ENCODE measurements at regions not wholly inside any gene's neighbourhood (a gene's known extent, or its start where the extent isn't known, plus 50 kb on each side); places are given as distances from the start of the nearest gene placed in this dataset.

DNA sequence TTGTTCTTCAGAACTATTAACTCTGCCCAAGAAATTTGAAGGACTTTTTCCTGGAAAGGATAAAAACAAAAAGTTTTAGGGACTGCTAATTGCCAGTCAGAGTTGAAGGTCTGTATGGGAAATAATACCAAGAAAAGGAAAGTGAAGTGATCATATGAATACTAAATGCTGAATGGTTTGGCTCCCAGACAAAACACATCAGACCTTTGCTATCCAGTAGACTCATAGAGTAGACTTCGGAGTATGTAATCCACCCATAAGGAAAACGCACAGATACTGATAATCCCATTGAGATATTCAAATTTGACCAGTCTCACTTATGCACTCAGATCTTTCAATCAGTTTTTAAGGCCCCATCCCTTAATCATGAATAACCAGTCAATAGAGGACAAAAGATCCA is 319.0 kb upstream of the PTGER4 start:
- no peak overlapping the region for H3K4me3 ChIP-seq (ENCODE audit: low read depth in 1 of 3, low read length in 3 of 3)
- peak in 1 of 2 donors; percentile 11 for DNase-seq
- peaks cover 0 to 4% of the 10 kb centered on the region in 2 donors for H3K9me3 ChIP-seq (ENCODE audit: control insufficient read depth in 2 of 2, insufficient read depth in 1 of 2, low read depth in 1 of 2, low read length in 1 of 2)
- H3K4me1 ChIP-seq (ENCODE audit: control insufficient read depth in 3 of 3, insufficient read depth in 2 of 3, low read depth in 1 of 3, low read length in 2 of 3): no peaks in the 10 kb centered on the region
- WGBS, 3 donors: 17 to 71% (median 40%) methylated on average over 2 of the region's 2 CpGs
- H3K36me3 ChIP-seq (ENCODE audit: control insufficient read depth in 3 of 3, insufficient read depth in 2 of 3, low read depth in 1 of 3, low read length in 3 of 3): no peaks in the 10 kb centered on the region
- no peaks in the 10 kb centered on the region for H3K27me3 ChIP-seq (ENCODE audit: control insufficient read depth in 3 of 3, insufficient read depth in 3 of 3, low read length in 3 of 3)
- FAIRE-seq: no peak
- H3K27ac ChIP-seq (ENCODE audit: low read depth in 1 of 3, low read length in 2 of 3): no peak overlapping the region

DNA sequence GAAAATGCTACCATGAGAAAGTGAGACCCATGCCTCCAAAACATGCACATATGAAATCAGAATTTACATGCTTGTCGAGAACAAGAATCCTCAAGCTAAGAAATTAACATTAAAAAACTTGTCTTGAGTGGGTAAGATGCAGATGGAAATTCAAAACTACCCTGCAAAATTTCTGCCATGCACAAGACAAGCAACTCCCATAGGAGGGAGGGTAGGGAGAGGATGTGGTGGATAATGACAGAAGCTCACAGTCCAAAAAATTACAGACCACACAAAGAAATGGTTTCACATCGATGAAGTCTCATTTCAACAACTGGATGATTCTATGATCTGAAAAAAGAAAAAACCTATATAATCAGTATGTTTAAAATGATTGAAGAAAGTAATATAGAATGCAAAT is 319.9 kb upstream of the PTGER4 start:
- Histone ChIP-seq H3K9me3 (ENCODE audit: control insufficient read depth in 2 of 2, insufficient read depth in 1 of 2, low read depth in 1 of 2, low read length in 1 of 2) (peaks cover 0 to 4% of the 10 kb centered on the region in 2 donors), H3K27ac (ENCODE audit: low read depth in 1 of 3, low read length in 2 of 3) (no peak overlapping the region), H3K27me3 (ENCODE audit: control insufficient read depth in 3 of 3, insufficient read depth in 3 of 3, low read length in 3 of 3) (no peaks in the 10 kb centered on the region), H3K4me3 (ENCODE audit: low read depth in 1 of 3, low read length in 3 of 3) (no peak overlapping the region), H3K36me3 (ENCODE audit: control insufficient read depth in 3 of 3, insufficient read depth in 2 of 3, low read depth in 1 of 3, low read length in 3 of 3) (no peaks in the 10 kb centered on the region), H3K4me1 (ENCODE audit: control insufficient read depth in 3 of 3, insufficient read depth in 2 of 3, low read depth in 1 of 3, low read length in 2 of 3) (no peaks in the 10 kb centered on the region)
- DNase-seq (no peak), FAIRE-seq (no peak)
- WGBS, 3 donors: 88 to 91% (median 89%) methylated on average over 2 of the region's 2 CpGs

DNA sequence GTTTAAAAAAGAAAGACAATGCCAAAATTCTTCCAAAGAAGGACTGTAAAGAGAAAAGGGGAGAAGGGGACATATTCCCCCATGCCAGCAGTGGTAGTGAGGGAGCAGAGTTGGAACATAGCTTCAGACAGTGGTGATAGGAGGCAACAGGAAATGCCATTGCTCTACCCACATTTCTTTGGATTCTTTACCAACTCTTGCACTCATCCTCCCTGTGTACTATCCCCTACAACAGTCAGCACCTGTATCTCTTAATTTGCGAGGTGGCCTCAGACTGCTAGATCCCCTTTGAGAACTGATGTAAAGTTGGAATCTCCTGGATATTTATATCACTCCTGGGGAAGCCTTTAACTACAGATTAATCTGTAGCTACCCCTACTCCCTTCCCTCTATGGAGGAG is 320.6 kb upstream of the PTGER4 start:
- no peaks in the 10 kb centered on the region for H3K4me1 ChIP-seq (ENCODE audit: control insufficient read depth in 3 of 3, insufficient read depth in 2 of 3, low read depth in 1 of 3, low read length in 2 of 3)
- no peak overlapping the region for H3K4me3 ChIP-seq (ENCODE audit: low read depth in 1 of 3, low read length in 3 of 3)
- no peaks in the 10 kb centered on the region for H3K27me3 ChIP-seq (ENCODE audit: control insufficient read depth in 3 of 3, insufficient read depth in 3 of 3, low read length in 3 of 3)
- FAIRE-seq: no peak
- WGBS, 3 donors: 89 to 98% (median 93%) methylated on average over 1 of the region's 1 CpG
- H3K36me3 ChIP-seq (ENCODE audit: control insufficient read depth in 3 of 3, insufficient read depth in 2 of 3, low read depth in 1 of 3, low read length in 3 of 3): no peaks in the 10 kb centered on the region
- H3K27ac ChIP-seq (ENCODE audit: low read depth in 1 of 3, low read length in 2 of 3): no peak overlapping the region
- peaks cover 0 to 4% of the 10 kb centered on the region in 2 donors for H3K9me3 ChIP-seq (ENCODE audit: control insufficient read depth in 2 of 2, insufficient read depth in 1 of 2, low read depth in 1 of 2, low read length in 1 of 2)
- no peak for DNase-seq

DNA sequence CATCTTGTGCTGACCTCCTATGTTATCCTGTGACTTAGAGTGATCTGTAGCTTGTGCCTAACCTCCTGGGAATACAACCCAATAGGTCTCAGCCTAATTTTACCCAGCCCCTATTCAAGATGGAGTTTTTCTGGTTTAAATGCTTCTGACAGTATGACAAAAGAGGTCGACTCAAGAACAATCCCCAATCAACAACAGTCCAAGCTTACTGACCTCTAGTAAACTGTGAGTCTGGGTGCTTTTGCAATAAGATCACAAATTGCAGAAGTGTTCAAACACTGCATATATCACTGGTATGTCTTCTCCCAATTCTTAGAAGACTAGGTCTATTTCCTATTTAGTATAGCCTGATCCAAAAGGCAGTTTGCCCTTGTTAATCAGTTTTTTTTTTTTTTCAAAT is 323.5 kb upstream of the PTGER4 start:
- Histone ChIP-seq H3K4me3 (ENCODE audit: low read depth in 1 of 3, low read length in 3 of 3) (no peak overlapping the region), H3K27me3 (ENCODE audit: control insufficient read depth in 3 of 3, insufficient read depth in 3 of 3, low read length in 3 of 3) (no peaks in the 10 kb centered on the region), H3K27ac (ENCODE audit: low read depth in 1 of 3, low read length in 2 of 3) (peak overlapping the region in 1 of 3 donors; percentile 32), H3K36me3 (ENCODE audit: control insufficient read depth in 3 of 3, insufficient read depth in 2 of 3, low read depth in 1 of 3, low read length in 3 of 3) (no peaks in the 10 kb centered on the region), H3K4me1 (ENCODE audit: control insufficient read depth in 3 of 3, insufficient read depth in 2 of 3, low read depth in 1 of 3, low read length in 2 of 3) (no peaks in the 10 kb centered on the region), H3K9me3 (ENCODE audit: control insufficient read depth in 2 of 2, insufficient read depth in 1 of 2, low read depth in 1 of 2, low read length in 1 of 2) (no peaks in the 10 kb centered on the region)
- no peak for DNase-seq
- no peak for FAIRE-seq
- 56 to 86% (median 71%) methylated on average over 1 of the region's 1 CpG for WGBS, 3 donors

DNA sequence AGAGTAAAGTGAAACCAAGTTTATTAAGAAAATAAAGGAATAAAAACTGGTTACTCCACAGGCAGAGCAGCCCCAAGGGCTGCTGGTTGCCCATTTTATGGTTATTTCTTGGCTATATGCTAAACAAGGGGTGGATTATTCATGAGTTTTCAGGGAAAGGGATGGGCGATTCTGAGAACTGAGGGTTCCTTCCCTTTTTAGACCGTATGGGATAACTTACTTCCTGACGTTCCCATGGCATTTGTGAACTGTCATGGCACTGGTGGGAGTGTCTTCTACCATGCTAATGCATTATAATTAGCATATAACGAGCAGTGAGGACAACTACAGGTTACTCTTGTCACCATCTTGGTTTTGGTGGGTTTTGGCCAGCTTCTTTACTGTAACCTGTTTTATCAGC is 323.9 kb upstream of the PTGER4 start:
- no peak for DNase-seq
- H3K4me3 ChIP-seq (ENCODE audit: low read depth in 1 of 3, low read length in 3 of 3): no peak overlapping the region
- no peaks in the 10 kb centered on the region for H3K4me1 ChIP-seq (ENCODE audit: control insufficient read depth in 3 of 3, insufficient read depth in 2 of 3, low read depth in 1 of 3, low read length in 2 of 3)
- H3K27me3 ChIP-seq (ENCODE audit: control insufficient read depth in 3 of 3, insufficient read depth in 3 of 3, low read length in 3 of 3): no peaks in the 10 kb centered on the region
- H3K9me3 ChIP-seq (ENCODE audit: control insufficient read depth in 2 of 2, insufficient read depth in 1 of 2, low read depth in 1 of 2, low read length in 1 of 2): no peaks in the 10 kb centered on the region
- no peak for FAIRE-seq
- no peaks in the 10 kb centered on the region for H3K36me3 ChIP-seq (ENCODE audit: control insufficient read depth in 3 of 3, insufficient read depth in 2 of 3, low read depth in 1 of 3, low read length in 3 of 3)
- 75 to 78% (median 75%) methylated on average over 4 of the region's 4 CpGs for WGBS, 3 donors
- H3K27ac ChIP-seq (ENCODE audit: low read depth in 1 of 3, low read length in 2 of 3): peak overlapping the region in 1 of 3 donors; percentile 32

DNA sequence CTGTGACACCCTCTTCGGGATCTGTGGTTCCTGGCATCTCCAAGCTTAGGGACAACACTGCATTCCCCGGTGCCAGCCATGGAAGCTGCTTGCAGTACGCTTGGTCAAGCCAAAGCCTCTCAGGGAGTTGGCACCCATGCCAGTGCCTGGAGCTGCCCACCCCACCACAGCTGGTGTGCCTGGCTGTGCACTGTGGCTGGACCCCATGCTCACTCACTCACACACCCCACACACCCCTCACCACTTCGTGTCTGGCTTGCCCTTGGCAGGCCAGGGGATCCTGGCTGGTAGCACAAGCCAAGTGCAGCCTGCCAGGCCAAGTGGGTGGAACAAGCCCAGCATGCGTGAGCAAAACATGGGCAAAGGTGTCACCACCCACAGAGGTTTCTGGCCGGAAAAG is 324.5 kb upstream of the PTGER4 start:
- Histone ChIP-seq H3K27me3 (ENCODE audit: control insufficient read depth in 3 of 3, insufficient read depth in 3 of 3, low read length in 3 of 3) (no peaks in the 10 kb centered on the region), H3K9me3 (ENCODE audit: control insufficient read depth in 2 of 2, insufficient read depth in 1 of 2, low read depth in 1 of 2, low read length in 1 of 2) (no peaks in the 10 kb centered on the region), H3K4me1 (ENCODE audit: control insufficient read depth in 3 of 3, insufficient read depth in 2 of 3, low read depth in 1 of 3, low read length in 2 of 3) (no peaks in the 10 kb centered on the region), H3K4me3 (ENCODE audit: low read depth in 1 of 3, low read length in 3 of 3) (no peak overlapping the region), H3K36me3 (ENCODE audit: control insufficient read depth in 3 of 3, insufficient read depth in 2 of 3, low read depth in 1 of 3, low read length in 3 of 3) (no peaks in the 10 kb centered on the region), H3K27ac (ENCODE audit: low read depth in 1 of 3, low read length in 2 of 3) (no peak overlapping the region)
- DNase-seq: no peak
- WGBS, 3 donors: 79 to 93% (median 88%) methylated on average over 6 of the region's 6 CpGs
- FAIRE-seq: no peak

DNA sequence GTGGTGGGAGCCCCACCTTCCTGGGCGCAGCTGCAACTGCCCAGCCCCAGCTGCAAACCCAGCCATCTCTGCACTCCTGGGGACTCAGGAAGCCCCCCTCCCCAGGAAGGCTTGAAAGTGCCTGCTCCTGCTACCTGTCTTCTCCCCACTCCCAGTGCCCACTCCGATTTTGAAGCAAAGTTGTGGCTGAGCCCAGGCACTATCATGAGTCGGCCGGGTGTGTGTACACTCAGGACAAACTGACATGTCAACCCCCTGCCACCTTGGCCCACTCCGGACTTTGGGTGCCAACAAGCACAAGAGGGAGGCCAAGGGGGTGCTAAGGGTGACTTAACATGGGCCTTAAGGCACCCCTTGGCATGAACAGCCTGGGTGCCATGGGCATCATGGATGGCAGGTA is 325.5 kb upstream of the PTGER4 start:
- Histone ChIP-seq H3K4me3 (ENCODE audit: low read depth in 1 of 3, low read length in 3 of 3) (no peak overlapping the region), H3K4me1 (ENCODE audit: control insufficient read depth in 3 of 3, insufficient read depth in 2 of 3, low read depth in 1 of 3, low read length in 2 of 3) (no peaks in the 10 kb centered on the region), H3K27ac (ENCODE audit: low read depth in 1 of 3, low read length in 2 of 3) (no peak overlapping the region), H3K9me3 (ENCODE audit: control insufficient read depth in 2 of 2, insufficient read depth in 1 of 2, low read depth in 1 of 2, low read length in 1 of 2) (peaks cover 0 to 2% of the 10 kb centered on the region in 2 donors), H3K27me3 (ENCODE audit: control insufficient read depth in 3 of 3, insufficient read depth in 3 of 3, low read length in 3 of 3) (no peaks in the 10 kb centered on the region), H3K36me3 (ENCODE audit: control insufficient read depth in 3 of 3, insufficient read depth in 2 of 3, low read depth in 1 of 3, low read length in 3 of 3) (no peaks in the 10 kb centered on the region)
- FAIRE-seq: no peak
- WGBS, 3 donors: 93 to 94% (median 93%) methylated on average over 5 of the region's 5 CpGs
- no peak for DNase-seq

DNA sequence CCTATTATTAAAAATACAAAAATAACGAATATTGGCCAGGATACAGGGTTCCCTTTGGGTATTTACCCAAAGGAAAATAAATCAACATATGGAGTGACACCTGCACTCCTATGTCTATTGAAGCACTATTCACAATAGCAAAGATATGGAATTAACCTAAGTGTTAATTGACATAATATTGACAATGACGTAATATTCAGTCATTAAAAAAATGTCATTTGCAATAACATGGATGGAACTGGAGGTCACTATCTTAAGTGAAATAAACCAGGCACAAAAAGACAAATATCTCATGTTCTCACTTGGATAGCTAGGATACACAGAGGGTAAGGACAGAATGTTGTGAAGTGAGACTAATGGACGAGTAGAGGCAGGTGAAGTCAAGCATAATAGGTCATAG is 326.3 kb upstream of the PTGER4 start:
- Histone ChIP-seq H3K27me3 (ENCODE audit: control insufficient read depth in 3 of 3, insufficient read depth in 3 of 3, low read length in 3 of 3) (no peaks in the 10 kb centered on the region), H3K9me3 (ENCODE audit: control insufficient read depth in 2 of 2, insufficient read depth in 1 of 2, low read depth in 1 of 2, low read length in 1 of 2) (peaks cover 0 to 9% of the 10 kb centered on the region in 2 donors), H3K4me1 (ENCODE audit: control insufficient read depth in 3 of 3, insufficient read depth in 2 of 3, low read depth in 1 of 3, low read length in 2 of 3) (no peaks in the 10 kb centered on the region), H3K4me3 (ENCODE audit: low read depth in 1 of 3, low read length in 3 of 3) (no peak overlapping the region), H3K27ac (ENCODE audit: low read depth in 1 of 3, low read length in 2 of 3) (no peak overlapping the region), H3K36me3 (ENCODE audit: control insufficient read depth in 3 of 3, insufficient read depth in 2 of 3, low read depth in 1 of 3, low read length in 3 of 3) (no peaks in the 10 kb centered on the region)
- FAIRE-seq (no peak), DNase-seq (no peak)
- WGBS, 3 donors: 75 to 87% (median 78%) methylated on average over 3 of the region's 3 CpGs

DNA sequence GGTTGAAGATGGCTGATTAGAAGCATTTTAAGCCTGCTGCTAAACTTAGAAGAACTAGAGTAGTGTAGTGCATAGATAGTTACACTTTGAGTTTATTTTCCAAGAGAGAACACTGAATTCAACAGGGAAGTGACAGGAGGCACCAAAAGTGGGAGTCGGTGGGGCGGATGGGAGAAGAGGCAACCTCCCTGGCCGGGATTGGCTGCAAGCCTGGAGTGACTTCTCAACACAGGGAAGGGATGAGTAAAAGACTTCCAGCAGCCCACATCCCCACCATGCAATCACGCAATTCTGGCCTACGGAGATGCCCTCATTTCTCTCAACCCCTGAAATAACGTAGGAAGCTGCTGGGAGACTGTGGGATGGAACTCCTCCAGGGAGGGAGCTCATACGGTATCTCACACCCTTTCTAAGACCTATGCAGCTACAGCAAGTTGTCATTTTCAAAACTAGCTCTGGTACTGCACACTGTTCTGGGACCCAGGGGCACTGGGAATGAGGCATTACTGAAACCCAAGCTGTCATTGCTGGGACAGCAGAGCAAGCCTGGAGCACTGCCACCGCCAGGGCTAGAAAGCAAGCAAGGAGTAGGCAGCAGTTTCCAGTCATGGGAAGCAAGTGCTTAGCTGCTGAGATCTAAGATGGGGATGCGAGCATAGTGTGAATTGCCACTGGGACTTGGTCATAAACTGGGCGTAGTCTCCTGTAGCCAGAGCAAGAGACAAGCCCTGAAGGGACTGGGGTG is 331.6 kb upstream of the PTGER4 start:
- Histone ChIP-seq H3K27me3 (ENCODE audit: control insufficient read depth in 3 of 3, insufficient read depth in 3 of 3, low read length in 3 of 3) (no peaks in the 10 kb centered on the region), H3K36me3 (ENCODE audit: control insufficient read depth in 3 of 3, insufficient read depth in 2 of 3, low read depth in 1 of 3, low read length in 3 of 3) (no peaks in the 10 kb centered on the region), H3K9me3 (ENCODE audit: control insufficient read depth in 2 of 2, insufficient read depth in 1 of 2, low read depth in 1 of 2, low read length in 1 of 2) (peaks cover 0 to 11% of the 10 kb centered on the region in 2 donors), H3K27ac (ENCODE audit: low read depth in 1 of 3, low read length in 2 of 3) (no peak overlapping the region), H3K4me3 (ENCODE audit: low read depth in 1 of 3, low read length in 3 of 3) (no peak overlapping the region), H3K4me1 (ENCODE audit: control insufficient read depth in 3 of 3, insufficient read depth in 2 of 3, low read depth in 1 of 3, low read length in 2 of 3) (no peaks in the 10 kb centered on the region)
- no peak for FAIRE-seq
- WGBS, 3 donors: 91 to 96% (median 93%) methylated on average over 10 of the region's 10 CpGs
- no peak for DNase-seq
